ENCODE measurements at regions not wholly inside any gene's neighbourhood (a gene's known extent, or its start where the extent isn't known, plus 50 kb on each side); places are given as distances from the start of the nearest gene placed in this dataset.

GRCh38 chr1:209021622-209022021 is 561.9 kb upstream of the CAMK1G start:
- TF ChIP-seq POLR2A (IDR thresholded peaks at IDR 0.05): no peak
- no peak for TF ChIP-seq CTCF (IDR thresholded peaks at IDR 0.05)

Data from sigmoid colon (tissue), 3 donors.